ENCODE measurements at regions not wholly inside any gene's neighbourhood (a gene's known extent, or its start where the extent isn't known, plus 50 kb on each side); places are given as distances from the start of the nearest gene placed in this dataset.

GRCh38 chr20:57781901-57782300, 72.1 kb upstream of the PMEPA1 start:
- no peak for TF ChIP-seq CTCF (conservative IDR thresholded peaks at IDR 0.05; ENCODE audit: low read depth, low read length)
- no peak for TF ChIP-seq EZH2 (IDR thresholded peaks at IDR 0.05; ENCODE audit: borderline replicate concordance, low read depth, low read length, poor library complexity, severe bottlenecking)
